HUES48 (cell line): ENCODE measurements at regions not wholly inside any gene's neighbourhood (a gene's known extent, or its start where the extent isn't known, plus 50 kb on each side); places are given as distances from the start of the nearest gene placed in this dataset.
A peak's percentile ranks its signal among the peaks of the same experiment; 100 is the strongest.

ENCODE experiments used
- H3K27ac ChIP-seq: one replicate; pipeline ENCODE4 v1.7.0; 2013; ENCODE audit warnings: low read depth, low read length, inconsistent platforms
- H3K27me3 ChIP-seq: 2 replicates; pipeline ENCODE4 v1.6.1; 2013; ENCODE audit warnings: mild to moderate bottlenecking, low read length; ENCODE audit not compliant: control insufficient read depth, insufficient read depth
- H3K36me3 ChIP-seq: 2 replicates; pipeline ENCODE4 v1.6.1; 2013; ENCODE audit warnings: low read length; ENCODE audit not compliant: control insufficient read depth, insufficient read depth
- H3K4me1 ChIP-seq: 2 replicates; pipeline ENCODE4 v1.6.1; 2013; ENCODE audit warnings: mild to moderate bottlenecking, low read length; ENCODE audit not compliant: control insufficient read depth, insufficient read depth
- H3K4me3 ChIP-seq: 2 replicates; pipeline ENCODE4 v1.5.1; 2013; ENCODE audit warnings: mild to moderate bottlenecking, low read depth, low read length
- H3K9ac ChIP-seq: 2 replicates; pipeline ENCODE4 v1.6.1; 2013; ENCODE audit warnings: mild to moderate bottlenecking, low read depth, low read length, moderate library complexity
- H3K9me3 ChIP-seq: 2 replicates; pipeline ENCODE4 v1.6.1; 2013; ENCODE audit warnings: low read length; ENCODE audit not compliant: control insufficient read depth, insufficient read depth

- H3K27ac ChIP-seq = no peak overlapping the region
- no peaks in the 10 kb centered on the region; the same call in 1 of the 2 replicates for H3K9me3 ChIP-seq
- no peaks in the 10 kb centered on the region for H3K36me3 ChIP-seq
- H3K9ac ChIP-seq = no peak overlapping the region
- peaks cover 30% of the 10 kb centered on the region for H3K4me1 ChIP-seq
- no peak overlapping the region for H3K4me3 ChIP-seq
- no peaks in the 10 kb centered on the region for H3K27me3 ChIP-seq
Measured at GRCh38 chr6:22621701-22622100, 52.3 kb downstream of the HDGFL1 start.

- H3K9me3 ChIP-seq = no peaks in the 10 kb centered on the region; the same call in 1 of the 2 replicates
- H3K27me3 ChIP-seq = no peaks in the 10 kb centered on the region
- peaks cover 30% of the 10 kb centered on the region for H3K4me1 ChIP-seq
- H3K27ac ChIP-seq = no peak overlapping the region
- H3K9ac ChIP-seq = no peak overlapping the region
- H3K4me3 ChIP-seq = no peak overlapping the region
- no peaks in the 10 kb centered on the region for H3K36me3 ChIP-seq
Measured at GRCh38 chr6:22622351-22622750, 53.0 kb downstream of the HDGFL1 start.

GRCh38 chr6:22622813-22623212 is 53.4 kb downstream of the HDGFL1 start:
- no peaks in the 10 kb centered on the region for H3K27me3 ChIP-seq
- H3K4me1 ChIP-seq = peaks cover 30% of the 10 kb centered on the region
- no peaks in the 10 kb centered on the region for H3K36me3 ChIP-seq
- H3K27ac ChIP-seq = no peak overlapping the region
- no peak overlapping the region for H3K9ac ChIP-seq
- no peak overlapping the region for H3K4me3 ChIP-seq
- no peaks in the 10 kb centered on the region; the same call in 1 of the 2 replicates for H3K9me3 ChIP-seq

- H3K27ac ChIP-seq = no peak overlapping the region
- no peaks in the 10 kb centered on the region for H3K36me3 ChIP-seq
- no peak overlapping the region for H3K9ac ChIP-seq
- no peak overlapping the region for H3K4me3 ChIP-seq
- H3K9me3 ChIP-seq = no peaks in the 10 kb centered on the region
- H3K27me3 ChIP-seq = no peaks in the 10 kb centered on the region
- peaks cover 33% of the 10 kb centered on the region for H3K4me1 ChIP-seq
Measured at GRCh38 chr6:22627644-22628043, 58.3 kb downstream of the HDGFL1 start.

- Histone ChIP-seq H3K27me3 (no peaks in the 10 kb centered on the region), H3K4me1 (peaks cover 10% of the 10 kb centered on the region), H3K27ac (no peak overlapping the region), H3K9me3 (no peaks in the 10 kb centered on the region), H3K36me3 (no peaks in the 10 kb centered on the region), H3K9ac (no peak overlapping the region), H3K4me3 (no peak overlapping the region)
Measured at GRCh38 chr6:22631091-22631490, 61.7 kb downstream of the HDGFL1 start.

GRCh38 chr6:22632581-22633145 is 63.3 kb downstream of the HDGFL1 start:
- peak overlapping the region; percentile 23 for H3K27ac ChIP-seq
- H3K4me3 ChIP-seq = no peak overlapping the region
- peaks cover 10% of the 10 kb centered on the region for H3K4me1 ChIP-seq
- no peaks in the 10 kb centered on the region for H3K9me3 ChIP-seq
- H3K27me3 ChIP-seq = no peaks in the 10 kb centered on the region
- no peaks in the 10 kb centered on the region for H3K36me3 ChIP-seq
- no peak overlapping the region for H3K9ac ChIP-seq

GRCh38 chr6:22636452-22636851 is 67.1 kb downstream of the HDGFL1 start:
- no peaks in the 10 kb centered on the region for H3K36me3 ChIP-seq
- peaks cover 7% of the 10 kb centered on the region for H3K4me1 ChIP-seq
- H3K27ac ChIP-seq = no peak overlapping the region
- H3K27me3 ChIP-seq = no peaks in the 10 kb centered on the region
- no peak overlapping the region for H3K4me3 ChIP-seq
- H3K9ac ChIP-seq = no peak overlapping the region
- no peaks in the 10 kb centered on the region for H3K9me3 ChIP-seq

- H3K9me3 ChIP-seq = no peaks in the 10 kb centered on the region
- no peak overlapping the region for H3K4me3 ChIP-seq
- no peaks in the 10 kb centered on the region for H3K27me3 ChIP-seq
- H3K36me3 ChIP-seq = no peaks in the 10 kb centered on the region
- H3K4me1 ChIP-seq = peaks cover 1% of the 10 kb centered on the region
- H3K9ac ChIP-seq = no peak overlapping the region
- no peak overlapping the region for H3K27ac ChIP-seq
Measured at GRCh38 chr6:22637782-22638181, 68.4 kb downstream of the HDGFL1 start.

- Histone ChIP-seq H3K4me1 (no peaks in the 10 kb centered on the region), H3K4me3 (no peak overlapping the region), H3K36me3 (no peaks in the 10 kb centered on the region), H3K9ac (no peak overlapping the region), H3K27me3 (no peaks in the 10 kb centered on the region), H3K9me3 (no peaks in the 10 kb centered on the region), H3K27ac (no peak overlapping the region)
Measured at GRCh38 chr6:22638320-22638719, 69.0 kb downstream of the HDGFL1 start.

- Histone ChIP-seq H3K27ac (no peak overlapping the region), H3K27me3 (no peaks in the 10 kb centered on the region), H3K9me3 (no peaks in the 10 kb centered on the region), H3K9ac (no peak overlapping the region), H3K36me3 (no peaks in the 10 kb centered on the region), H3K4me1 (no peaks in the 10 kb centered on the region), H3K4me3 (no peak overlapping the region)
Measured at GRCh38 chr6:22642254-22642653, 72.9 kb downstream of the HDGFL1 start.

GRCh38 chr6:22643780-22644179 is 74.4 kb downstream of the HDGFL1 start:
- H3K27me3 ChIP-seq = no peaks in the 10 kb centered on the region
- H3K4me1 ChIP-seq = peaks cover 7% of the 10 kb centered on the region; the same call in 1 of the 2 replicates
- no peaks in the 10 kb centered on the region for H3K36me3 ChIP-seq
- no peak overlapping the region for H3K9ac ChIP-seq
- H3K27ac ChIP-seq = no peak overlapping the region
- H3K9me3 ChIP-seq = no peaks in the 10 kb centered on the region
- H3K4me3 ChIP-seq = no peak overlapping the region
